HG03469 (cell line): ENCODE measurements at regions not wholly inside any gene's neighbourhood (a gene's known extent, or its start where the extent isn't known, plus 50 kb on each side); places are given as distances from the start of the nearest gene placed in this dataset.
"Not testable (repeated sequence)": the region's sequence is repeated elsewhere in the genome, so short reads cannot be mapped to it uniquely, and the experiment has no call there.

ENCODE experiments used
- ATAC-seq: cut with Tn5 transposase; IDR thresholded peaks from one replicate; pipeline ENCODE4 v1.9.1; 2021; ENCODE audit warnings: mild to moderate bottlenecking, moderate library complexity, moderate number of reproducible peaks; ENCODE audit not compliant: unreplicated experiment

GRCh38 chr2:146584316-146584715 lies 1260.5 kb upstream of the ACVR2A start:
- ATAC-seq, result no peak

- ATAC-seq, result no peak
Measured at GRCh38 chr2:146579147-146579930, 1265.5 kb upstream of the ACVR2A start.

DNA sequence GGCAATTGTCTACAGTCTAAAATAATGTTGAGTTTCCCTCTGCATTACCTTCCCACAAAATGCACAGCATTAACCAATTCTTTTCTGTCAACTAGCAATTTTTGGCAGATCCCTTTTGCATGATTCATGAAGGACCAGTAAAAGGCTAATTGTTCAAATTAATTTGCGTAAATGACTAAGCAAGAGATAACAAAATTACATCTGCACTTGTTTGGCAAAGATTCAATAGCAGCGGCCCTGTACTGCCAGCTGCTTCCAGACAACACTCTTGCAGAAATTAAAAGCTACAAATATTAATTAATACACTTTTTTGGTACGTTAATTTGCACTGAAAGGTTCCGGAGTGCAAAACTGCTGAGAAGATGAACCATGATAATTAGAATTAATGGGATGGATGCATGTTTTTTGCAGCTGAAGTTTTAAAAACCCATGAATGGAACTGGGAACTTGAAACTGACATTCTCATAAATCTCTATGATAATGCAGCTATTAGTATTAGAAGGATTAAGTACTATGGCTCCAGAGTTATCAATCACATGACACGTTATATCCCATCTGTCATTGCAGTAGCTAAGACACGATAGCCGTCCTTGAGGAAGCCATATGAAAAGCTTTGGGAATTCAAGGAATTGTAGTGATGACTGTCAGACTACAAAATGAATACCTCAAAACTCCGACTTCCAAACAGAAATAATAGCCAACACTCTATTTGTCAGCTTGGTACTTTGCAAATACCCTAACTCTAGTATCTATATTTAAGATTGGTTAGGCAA lies 1268.3 kb upstream of the ACVR2A start:
- ATAC-seq, result no peak

- ATAC-seq, result no peak
Measured at GRCh38 chr2:146572598-146572997, 1272.2 kb upstream of the ACVR2A start.

DNA sequence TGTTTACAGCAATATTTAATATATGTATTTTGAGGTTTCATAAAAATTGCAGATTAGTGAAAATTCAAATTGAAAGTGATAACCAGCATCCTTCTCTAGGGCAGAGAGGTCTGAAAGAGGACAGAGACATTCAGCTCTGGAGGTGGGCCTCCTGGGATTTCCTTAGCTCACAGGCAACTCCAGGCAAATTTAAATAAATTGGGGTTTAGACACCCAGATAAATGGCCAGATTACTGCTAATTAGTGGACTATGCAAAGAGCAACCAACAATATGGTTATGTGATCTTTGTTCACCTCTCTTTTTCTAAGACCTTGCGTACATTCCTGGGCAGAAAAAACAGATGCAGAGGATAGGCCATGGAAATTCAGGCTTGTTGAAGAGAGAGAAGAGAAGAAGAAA lies 1282.8 kb upstream of the ACVR2A start:
- no peak for ATAC-seq

- ATAC-seq, result no peak
Measured at GRCh38 chr2:146547236-146547635, 1297.6 kb upstream of the ACVR2A start.

- no peak for ATAC-seq
Measured at GRCh38 chr2:146544701-146545100, 1300.1 kb upstream of the ACVR2A start.

DNA sequence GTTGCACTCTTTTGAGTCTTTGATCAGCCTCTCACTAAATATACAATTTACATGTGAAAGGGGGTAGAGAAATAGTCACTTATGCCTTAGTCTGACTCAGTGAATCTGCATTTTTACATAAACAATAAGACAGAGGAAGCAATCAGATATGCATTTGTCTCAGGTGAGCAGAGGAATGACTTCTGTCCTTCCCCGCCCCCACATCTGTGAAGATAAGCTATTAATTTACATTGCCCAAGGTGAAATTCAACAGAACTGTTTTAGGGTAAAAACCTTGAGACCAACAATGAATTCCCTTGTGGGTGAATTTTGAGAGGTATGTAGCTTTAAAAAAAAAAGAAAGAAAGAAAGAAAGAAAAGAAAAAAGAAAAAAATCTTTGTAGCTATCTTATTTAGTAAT lies 1302.9 kb upstream of the ACVR2A start:
- ATAC-seq, result no peak

DNA sequence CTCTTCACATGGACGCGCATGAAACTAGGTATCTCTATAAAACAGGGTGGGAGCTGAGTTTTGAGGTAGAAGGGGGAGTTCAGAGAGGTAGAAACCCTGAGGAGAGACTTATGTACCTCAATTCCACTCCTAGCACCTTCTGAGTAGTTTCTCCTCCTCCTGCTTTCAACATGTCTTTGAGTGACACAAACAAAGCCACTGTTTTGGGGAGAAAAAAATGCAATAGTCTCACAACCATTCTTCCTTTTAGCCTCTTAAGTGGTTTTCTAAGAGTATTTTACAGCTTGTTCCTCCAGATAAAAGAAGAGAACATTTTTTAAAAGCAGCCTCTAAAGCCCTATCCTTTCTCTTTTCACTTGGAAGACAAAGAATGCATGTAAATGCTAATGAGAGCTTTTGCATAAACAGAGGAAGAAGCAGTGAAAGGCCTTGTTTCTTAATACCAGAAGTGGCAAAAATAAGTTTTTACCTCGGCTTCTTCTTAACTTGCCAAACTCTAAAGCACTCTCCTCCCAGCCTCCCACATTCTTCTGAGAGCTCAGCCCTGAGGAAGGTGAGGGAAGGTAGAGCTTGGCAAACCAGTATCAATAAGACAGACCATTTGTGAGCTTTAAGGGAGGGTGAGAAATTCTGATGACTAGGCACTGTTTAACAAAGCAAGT lies 1304.4 kb upstream of the ACVR2A start:
- no peak for ATAC-seq

GRCh38 chr2:146539739-146540138 lies 1305.1 kb upstream of the ACVR2A start:
- not testable (repeated sequence) for ATAC-seq

GRCh38 chr2:146537477-146537876 lies 1307.4 kb upstream of the ACVR2A start:
- no peak for ATAC-seq

DNA sequence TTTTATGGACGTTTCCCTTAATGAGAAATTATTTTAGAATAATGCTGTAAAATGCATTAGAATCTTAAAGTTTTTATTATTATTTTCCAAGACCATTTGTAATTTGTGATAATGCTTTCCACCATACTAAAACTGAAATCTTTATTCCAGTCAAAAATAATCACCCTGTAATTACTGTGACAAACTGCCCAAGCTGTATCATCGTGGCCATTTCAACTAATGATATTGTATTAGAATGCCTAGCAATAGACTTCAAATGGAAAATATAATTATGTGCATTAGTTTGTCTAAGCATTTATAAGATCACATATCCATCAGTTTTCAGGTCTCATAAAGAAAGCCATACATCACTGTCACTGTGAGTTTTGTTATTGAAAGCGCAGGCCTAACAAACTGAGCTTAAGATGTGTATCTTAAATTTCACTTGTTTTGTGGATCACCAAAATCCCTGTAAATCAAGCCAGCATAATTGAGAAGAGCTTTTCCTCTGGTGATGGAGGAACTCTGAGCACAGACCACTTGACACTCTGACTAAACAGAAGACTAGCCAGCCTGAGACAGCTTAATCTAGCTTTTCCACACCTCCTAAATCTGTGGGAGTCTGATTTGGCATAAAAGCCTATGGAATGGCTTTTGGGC lies 1312.2 kb upstream of the ACVR2A start:
- no peak for ATAC-seq

DNA sequence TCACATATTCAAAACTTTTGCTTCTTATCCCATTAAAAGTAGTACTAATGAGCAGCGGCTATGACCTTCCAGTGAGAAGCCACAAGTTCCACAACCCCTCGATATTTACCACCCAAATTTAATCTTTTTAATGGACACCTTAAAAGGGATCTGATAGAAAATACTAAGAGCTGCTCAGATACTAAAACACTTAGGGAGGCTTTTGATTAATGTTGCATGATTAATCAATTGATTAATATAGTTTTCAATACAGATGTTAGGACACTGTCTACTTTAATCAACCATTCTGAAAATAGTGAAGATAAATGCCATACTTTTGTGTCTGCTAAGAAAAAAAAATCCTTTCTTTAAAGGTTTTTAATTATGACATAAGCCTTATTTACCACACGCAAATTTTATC lies 1312.8 kb upstream of the ACVR2A start:
- no peak for ATAC-seq

DNA sequence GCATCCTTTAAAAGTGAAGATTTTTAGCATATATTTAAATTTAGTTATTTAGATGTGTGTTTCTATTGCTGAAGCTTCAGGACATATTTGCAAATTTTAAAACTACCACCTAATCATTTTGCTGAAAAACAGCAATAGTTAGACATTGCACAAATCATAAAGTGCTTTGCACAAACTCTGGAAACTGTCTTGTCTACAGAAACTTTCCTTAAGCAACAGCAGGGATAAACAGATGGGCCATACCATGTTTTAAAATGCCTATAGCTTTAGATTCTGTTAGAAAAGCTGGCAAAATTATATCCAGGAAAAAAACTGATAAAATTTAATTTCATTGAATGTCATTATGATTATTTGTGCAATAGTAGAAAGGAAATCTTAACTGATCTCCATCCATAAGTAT lies 1313.9 kb upstream of the ACVR2A start:
- ATAC-seq, result no peak

DNA sequence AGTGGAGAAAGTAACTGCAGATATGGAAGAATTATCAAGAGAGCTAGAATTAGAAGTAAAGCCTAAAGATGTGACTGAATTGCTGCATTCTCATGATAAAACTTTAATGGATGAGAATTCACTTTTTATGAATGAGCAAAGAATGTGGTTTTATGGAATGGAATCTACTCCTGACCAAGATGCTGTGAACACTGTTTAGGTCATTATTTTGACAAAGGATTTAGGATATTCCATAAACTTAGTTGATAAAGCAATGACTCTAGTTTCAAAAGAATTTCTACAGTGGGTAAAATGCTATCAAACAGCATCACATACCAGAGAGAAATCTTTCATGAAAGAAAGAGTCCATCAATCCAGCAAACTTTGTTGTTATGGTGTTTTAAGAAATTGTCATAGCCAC lies 1317.7 kb upstream of the ACVR2A start:
- ATAC-seq, result no peak

DNA sequence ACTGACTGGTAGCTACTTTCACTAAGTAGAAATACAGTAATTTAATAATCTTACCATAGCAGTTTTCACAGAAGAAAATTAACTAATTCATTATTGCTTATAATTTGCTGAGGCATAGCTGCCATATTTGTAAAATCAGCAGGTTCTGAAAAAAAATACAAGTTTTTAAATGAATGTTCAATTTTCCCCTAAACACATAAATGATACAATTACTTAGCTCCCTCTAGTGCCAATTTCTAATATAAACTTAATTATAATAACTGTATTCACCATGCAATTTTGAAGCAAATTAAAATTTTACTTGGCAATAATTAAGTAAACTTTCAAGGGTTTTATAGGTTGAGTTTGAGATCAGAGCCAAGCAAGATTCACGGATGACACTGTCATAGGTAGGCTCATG lies 1321.6 kb upstream of the ACVR2A start:
- no peak for ATAC-seq

DNA sequence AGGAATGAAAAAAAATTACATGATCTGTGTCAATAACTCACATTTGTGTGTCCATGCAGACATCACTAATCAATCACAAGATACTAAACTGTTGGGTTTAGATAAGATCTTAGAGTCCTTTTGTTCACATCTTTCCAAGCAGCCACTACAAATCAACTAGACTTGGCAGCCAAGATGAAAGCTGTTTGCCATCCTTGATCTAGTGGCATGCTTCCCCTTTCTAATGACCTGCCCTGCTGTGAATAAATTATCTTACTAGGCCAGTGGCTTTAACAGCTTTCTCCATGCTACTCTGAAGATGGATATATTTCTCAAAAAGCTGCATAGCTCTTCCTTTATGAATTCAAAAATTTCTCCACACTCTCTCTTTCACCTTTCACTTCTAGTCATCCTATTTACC lies 1338.0 kb upstream of the ACVR2A start:
- no peak for ATAC-seq

GRCh38 chr2:146503366-146503765 lies 1341.5 kb upstream of the ACVR2A start:
- no peak for ATAC-seq

DNA sequence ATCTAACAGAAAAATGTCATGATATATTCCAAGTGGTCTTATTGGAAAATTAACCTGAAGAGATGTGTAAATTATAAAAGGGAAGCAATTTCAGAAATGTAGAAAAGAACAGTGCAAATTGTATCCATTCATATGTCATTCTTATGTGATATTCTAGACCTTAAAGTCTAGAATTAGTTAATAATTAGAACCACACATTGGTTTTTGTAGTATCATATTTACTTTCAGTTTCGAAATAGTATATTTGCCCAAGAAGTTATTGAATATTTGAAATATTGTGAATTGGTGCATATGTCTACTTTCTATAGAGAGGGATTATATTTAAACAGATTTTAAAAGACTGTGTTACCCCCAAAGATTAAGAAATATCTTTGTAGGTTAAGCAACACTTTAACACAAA lies 1348.6 kb upstream of the ACVR2A start:
- no peak for ATAC-seq

DNA sequence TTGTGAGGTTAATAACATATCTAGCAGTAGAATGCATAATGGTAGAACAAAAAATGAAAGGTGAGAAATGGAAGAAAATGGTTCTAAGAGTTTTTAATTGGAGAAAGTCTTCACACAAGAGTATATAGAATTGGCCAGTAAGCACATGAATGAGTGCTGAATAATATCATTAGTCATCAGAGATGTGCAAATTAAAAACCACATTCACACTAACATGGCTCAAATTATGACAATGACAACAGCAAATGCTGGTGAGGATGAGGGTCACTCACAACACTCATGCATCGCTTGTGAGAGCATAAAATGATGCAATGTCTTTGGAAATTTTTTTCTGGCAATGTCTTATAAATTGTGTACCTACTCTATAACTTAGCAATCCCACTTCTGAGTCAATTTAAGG lies 1355.4 kb upstream of the ACVR2A start:
- no peak for ATAC-seq

GRCh38 chr2:146481629-146482028 lies 1363.2 kb upstream of the ACVR2A start:
- ATAC-seq, result no peak
